ENCODE measurements at regions not wholly inside any gene's neighbourhood (a gene's known extent, or its start where the extent isn't known, plus 50 kb on each side); places are given as distances from the start of the nearest gene placed in this dataset.
"Not testable (repeated sequence)": the region's sequence is repeated elsewhere in the genome, so short reads cannot be mapped to it uniquely, and the experiment has no call there.

DNA sequence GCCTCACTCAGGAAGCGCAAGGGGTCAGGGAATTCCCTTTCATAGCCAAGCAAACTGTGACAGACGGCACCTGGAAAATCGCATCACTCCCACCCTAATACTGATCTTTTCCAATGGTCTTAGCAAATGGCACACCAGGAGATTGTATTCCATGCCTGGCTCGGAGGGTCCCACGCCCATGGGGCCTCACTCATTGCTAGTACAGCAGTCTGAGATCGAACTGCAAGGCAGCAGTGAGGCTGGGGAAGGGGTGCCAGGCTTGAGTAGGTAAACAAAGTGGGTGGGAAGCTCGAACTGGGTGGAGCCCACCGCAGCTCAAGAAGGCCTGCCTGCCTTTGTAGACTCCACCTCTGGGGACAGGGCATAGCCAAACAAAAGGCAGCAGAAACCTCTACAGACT, 626.0 kb upstream of the ST8SIA4 start:
- not testable (repeated sequence) for TF ChIP-seq NANOG (IDR thresholded peaks at IDR 0.05; ENCODE audit: borderline replicate concordance); POLR2AphosphoS5 (IDR thresholded peaks at IDR 0.05; ENCODE audit: low read depth); CREB1 (CRISPR knock-in tag; IDR thresholded peaks at IDR 0.05; ENCODE audit: low read depth); STAT1 (IDR thresholded peaks at IDR 0.05; ENCODE audit: unreplicated experiment); EZH2phosphoT487 (IDR thresholded peaks at IDR 0.05; ENCODE audit: unreplicated experiment); EZH2 (IDR thresholded peaks at IDR 0.05; ENCODE audit: low read depth, unreplicated experiment); ZNF331 (CRISPR knock-in tag; IDR thresholded peaks at IDR 0.05; ENCODE audit: low read depth); JUNB (IDR thresholded peaks at IDR 0.05; ENCODE audit: unreplicated experiment); ZNF114 (CRISPR knock-in tag; IDR thresholded peaks at IDR 0.05)
- TF ChIP-seq, protein P1, sequence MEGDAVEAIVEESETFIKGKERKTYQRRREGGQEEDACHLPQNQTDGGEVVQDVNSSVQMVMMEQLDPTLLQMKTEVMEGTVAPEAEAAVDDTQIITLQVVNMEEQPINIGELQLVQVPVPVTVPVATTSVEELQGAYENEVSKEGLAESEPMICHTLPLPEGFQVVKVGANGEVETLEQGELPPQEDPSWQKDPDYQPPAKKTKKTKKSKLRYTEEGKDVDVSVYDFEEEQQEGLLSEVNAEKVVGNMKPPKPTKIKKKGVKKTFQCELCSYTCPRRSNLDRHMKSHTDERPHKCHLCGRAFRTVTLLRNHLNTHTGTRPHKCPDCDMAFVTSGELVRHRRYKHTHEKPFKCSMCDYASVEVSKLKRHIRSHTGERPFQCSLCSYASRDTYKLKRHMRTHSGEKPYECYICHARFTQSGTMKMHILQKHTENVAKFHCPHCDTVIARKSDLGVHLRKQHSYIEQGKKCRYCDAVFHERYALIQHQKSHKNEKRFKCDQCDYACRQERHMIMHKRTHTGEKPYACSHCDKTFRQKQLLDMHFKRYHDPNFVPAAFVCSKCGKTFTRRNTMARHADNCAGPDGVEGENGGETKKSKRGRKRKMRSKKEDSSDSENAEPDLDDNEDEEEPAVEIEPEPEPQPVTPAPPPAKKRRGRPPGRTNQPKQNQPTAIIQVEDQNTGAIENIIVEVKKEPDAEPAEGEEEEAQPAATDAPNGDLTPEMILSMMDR (conservative IDR thresholded peaks at IDR 0.05; ENCODE audit: low read depth in 2 of 2): not testable (repeated sequence)
- TF ChIP-seq, protein P2, sequence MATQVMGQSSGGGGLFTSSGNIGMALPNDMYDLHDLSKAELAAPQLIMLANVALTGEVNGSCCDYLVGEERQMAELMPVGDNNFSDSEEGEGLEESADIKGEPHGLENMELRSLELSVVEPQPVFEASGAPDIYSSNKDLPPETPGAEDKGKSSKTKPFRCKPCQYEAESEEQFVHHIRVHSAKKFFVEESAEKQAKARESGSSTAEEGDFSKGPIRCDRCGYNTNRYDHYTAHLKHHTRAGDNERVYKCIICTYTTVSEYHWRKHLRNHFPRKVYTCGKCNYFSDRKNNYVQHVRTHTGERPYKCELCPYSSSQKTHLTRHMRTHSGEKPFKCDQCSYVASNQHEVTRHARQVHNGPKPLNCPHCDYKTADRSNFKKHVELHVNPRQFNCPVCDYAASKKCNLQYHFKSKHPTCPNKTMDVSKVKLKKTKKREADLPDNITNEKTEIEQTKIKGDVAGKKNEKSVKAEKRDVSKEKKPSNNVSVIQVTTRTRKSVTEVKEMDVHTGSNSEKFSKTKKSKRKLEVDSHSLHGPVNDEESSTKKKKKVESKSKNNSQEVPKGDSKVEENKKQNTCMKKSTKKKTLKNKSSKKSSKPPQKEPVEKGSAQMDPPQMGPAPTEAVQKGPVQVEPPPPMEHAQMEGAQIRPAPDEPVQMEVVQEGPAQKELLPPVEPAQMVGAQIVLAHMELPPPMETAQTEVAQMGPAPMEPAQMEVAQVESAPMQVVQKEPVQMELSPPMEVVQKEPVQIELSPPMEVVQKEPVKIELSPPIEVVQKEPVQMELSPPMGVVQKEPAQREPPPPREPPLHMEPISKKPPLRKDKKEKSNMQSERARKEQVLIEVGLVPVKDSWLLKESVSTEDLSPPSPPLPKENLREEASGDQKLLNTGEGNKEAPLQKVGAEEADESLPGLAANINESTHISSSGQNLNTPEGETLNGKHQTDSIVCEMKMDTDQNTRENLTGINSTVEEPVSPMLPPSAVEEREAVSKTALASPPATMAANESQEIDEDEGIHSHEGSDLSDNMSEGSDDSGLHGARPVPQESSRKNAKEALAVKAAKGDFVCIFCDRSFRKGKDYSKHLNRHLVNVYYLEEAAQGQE (IDR thresholded peaks at IDR 0.05; ENCODE audit: unreplicated experiment): not testable (repeated sequence)
- TF ChIP-seq, protein P3, sequence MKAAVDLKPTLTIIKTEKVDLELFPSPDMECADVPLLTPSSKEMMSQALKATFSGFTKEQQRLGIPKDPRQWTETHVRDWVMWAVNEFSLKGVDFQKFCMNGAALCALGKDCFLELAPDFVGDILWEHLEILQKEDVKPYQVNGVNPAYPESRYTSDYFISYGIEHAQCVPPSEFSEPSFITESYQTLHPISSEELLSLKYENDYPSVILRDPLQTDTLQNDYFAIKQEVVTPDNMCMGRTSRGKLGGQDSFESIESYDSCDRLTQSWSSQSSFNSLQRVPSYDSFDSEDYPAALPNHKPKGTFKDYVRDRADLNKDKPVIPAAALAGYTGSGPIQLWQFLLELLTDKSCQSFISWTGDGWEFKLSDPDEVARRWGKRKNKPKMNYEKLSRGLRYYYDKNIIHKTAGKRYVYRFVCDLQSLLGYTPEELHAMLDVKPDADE (IDR thresholded peaks at IDR 0.05): not testable (repeated sequence)
